Testis (tissue), 2 donors: ENCODE measurements at regions not wholly inside any gene's neighbourhood (a gene's known extent, or its start where the extent isn't known, plus 50 kb on each side); places are given as distances from the start of the nearest gene placed in this dataset.

Source experiments
- CTCF ChIP-seq, 3 experiments: fragments of 450-650 bp in 2 of 3; fragments of 200-600 bp in 1 of 3; sonication (generic) in 1 of 3; IDR thresholded peaks; one replicate each; pipeline ENCODE4 v1.5.1; 2016 to 2019; ENCODE audit warnings: antibody characterized with exemption in 3 of 3, mild to moderate bottlenecking in 2 of 3, moderate library complexity in 1 of 3
- POLR2A ChIP-seq: fragments of 450-650 bp; IDR thresholded peaks from one replicate; pipeline ENCODE4 v1.6.1; 2017; ENCODE audit warnings: antibody characterized with exemption, mild to moderate bottlenecking, moderate library complexity

DNA sequence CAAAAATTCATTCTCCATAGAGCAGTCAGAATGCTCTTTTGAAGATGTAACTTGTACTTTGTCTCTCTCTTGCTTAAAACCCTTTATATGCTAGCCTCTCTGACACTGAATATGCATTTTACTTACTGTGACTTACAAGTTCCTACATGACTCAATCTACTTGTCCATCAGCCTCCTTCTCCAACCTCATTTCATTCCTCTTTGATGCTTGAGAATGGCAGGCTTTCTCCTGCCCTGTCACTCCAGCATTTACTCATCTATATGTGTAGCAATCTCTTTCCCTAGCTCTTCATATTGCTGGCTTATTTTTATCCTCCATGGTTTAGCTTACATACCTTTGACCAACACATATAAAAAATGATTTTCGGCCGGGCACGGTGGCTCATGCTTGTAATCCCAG, 561.9 kb downstream of the CCER1 start:
- TF ChIP-seq CTCF (IDR thresholded peaks at IDR 0.05) (no peak), POLR2A (no peak)
